ENCODE measurements at regions not wholly inside any gene's neighbourhood (a gene's known extent, or its start where the extent isn't known, plus 50 kb on each side); places are given as distances from the start of the nearest gene placed in this dataset.

DNA sequence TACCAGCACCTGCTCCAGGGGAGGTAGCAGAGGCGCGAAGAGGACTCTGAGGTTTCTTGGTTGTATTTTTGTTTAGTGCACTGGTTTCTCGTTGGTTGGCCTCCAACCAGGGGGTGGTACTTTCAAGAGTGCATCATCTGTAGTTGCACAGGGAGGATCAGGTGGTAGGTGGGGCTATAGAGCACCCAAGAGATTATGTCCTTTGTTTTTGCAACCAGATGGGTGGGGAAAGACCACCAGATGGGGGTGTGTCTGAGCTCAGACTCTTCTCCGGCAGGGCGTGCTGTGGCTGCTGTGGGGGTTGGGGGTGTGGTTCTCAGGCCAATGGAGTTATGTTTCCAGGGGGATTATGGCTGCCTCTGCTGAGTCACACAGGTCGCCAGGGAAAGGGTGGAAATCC lies 254.4 kb upstream of the KLF12 start:
- no peak for DNase-seq (ENCODE audit: low spot score)

DNA sequence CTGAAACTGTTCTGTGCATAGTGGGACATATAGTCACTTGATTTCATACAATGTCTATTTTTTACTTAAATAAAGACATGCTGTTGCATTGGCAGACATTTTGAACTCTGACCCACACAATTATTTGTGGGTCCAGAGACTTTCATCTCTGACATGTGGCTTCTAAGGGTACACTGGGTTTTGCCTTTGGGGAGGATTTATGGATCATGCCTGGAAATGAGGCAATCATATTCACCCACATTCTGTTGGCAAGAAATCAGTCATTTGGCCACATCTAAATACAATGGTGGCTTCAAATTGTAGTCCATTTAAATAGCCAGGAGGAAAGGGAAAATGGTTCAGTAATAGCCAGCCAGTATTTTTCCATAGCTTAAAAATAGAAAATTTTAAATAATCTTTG lies 238.3 kb upstream of the KLF12 start:
- DNase-seq (ENCODE audit: low spot score), result no peak

DNA sequence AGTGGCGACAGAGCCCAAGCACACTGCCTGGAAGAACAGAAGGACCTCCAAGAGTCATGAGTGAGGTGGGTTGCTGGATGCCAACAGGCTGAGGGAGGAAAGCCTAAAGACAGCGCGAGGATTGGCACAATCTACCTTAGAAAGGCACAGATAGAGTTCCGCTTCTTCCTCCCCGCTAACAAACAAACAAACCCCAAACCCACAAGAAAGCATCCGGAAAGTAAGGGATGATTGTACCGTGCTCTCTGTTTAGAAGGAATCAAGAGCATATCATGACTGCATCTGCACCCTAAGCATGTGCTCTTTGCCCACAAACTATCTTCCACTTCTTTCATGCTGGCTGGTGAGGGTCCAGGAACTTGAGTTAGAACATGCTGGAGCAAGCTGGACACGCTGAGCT lies 233.0 kb upstream of the KLF12 start:
- peak; percentile 1 for DNase-seq (ENCODE audit: low spot score)

DNA sequence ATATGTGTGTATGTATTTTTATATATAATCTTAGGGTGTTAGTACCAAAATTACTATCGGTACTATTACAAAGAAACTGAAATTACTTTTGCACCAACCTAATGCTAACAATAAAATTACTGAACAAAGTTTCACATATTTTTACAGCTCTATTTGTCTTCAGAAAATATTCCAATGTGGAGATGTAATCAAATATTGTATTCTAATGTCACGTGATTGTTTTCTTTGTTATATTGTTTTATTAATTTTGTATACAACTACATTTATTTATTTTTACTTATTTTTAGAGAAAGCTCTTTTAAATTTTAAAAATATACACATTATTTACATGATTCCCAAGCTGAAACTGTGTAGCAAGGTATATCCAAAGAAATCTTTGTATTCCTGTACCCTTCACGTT lies 227.1 kb upstream of the KLF12 start:
- no peak for DNase-seq (ENCODE audit: low spot score)

DNA sequence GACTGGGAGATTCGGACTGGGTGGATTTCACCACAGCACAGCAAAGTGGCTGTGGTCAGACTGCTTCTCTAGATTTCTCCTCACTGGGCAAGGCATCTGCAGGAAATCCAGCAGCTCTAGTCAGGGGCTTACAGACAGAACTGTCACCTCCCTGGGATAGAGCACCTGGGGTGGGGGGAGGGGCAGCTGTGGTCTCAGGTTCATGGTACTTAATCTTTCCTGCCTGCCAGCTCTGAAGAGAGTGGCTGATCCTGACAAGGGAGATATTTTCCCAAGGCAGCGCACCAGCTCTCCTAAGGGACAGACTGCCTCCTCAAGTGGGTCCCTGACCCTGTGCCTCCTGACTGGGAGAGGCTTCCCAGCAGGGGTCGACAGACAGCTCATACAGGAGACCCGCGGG lies 212.8 kb upstream of the KLF12 start:
- DNase-seq (ENCODE audit: low spot score), result no peak

DNA sequence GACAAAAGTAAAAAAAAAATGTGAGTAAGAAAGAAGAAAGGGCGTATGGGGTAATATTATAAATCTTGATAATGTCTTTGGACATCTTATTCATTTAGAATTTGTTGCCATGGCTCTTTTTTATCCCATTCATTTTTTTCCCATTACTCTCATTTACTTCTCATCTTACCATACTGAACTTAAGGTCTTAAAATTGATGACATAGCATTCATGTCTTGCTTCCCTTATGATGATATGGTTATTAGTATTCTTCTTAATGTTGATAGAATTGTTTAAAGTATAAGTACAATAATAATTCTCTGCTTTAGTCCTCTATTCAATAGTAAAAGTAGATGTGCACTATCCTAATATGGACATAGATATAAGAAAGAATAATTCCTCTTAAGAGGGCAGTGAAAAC lies 204.1 kb upstream of the KLF12 start:
- no peak for DNase-seq (ENCODE audit: low spot score)

DNA sequence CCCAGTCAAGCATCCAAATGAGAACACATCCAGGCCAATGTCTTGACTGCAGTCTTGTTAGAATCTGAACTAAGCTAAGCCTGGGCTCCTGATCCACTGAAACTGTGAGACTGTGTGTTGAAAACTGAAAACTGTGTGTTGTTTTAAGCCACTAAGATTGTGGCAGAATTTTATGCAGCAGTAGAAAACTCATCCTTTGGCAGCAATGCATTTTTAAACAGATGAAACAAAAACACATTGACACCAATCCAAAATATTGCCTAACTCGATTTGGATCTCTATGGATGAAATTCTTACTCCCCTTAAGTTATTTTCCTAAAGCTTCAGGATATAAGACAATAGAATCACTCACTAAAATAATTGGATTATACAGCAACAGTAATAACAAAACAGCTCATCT lies 202.3 kb upstream of the KLF12 start:
- no peak for DNase-seq (ENCODE audit: low spot score)

DNA sequence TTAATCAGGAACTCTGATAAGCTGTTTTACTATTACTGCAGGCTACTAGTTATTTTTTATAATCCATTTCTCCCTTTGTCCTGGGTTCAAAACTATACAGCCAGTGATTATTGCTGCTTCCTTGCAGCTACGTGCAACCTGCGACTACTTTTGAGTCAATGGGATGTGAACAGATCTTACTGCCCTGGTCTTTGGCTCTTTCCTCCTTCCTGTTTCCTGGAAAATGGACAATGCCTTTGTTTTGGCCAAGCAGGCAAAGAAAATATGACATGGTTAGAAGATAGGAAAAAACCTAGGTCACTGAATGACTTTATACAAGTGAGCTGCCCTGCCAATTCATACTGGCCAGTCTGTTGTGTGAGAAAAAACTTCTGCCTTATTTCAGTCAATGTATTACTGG lies 201.2 kb upstream of the KLF12 start:
- no peak for DNase-seq (ENCODE audit: low spot score)

DNA sequence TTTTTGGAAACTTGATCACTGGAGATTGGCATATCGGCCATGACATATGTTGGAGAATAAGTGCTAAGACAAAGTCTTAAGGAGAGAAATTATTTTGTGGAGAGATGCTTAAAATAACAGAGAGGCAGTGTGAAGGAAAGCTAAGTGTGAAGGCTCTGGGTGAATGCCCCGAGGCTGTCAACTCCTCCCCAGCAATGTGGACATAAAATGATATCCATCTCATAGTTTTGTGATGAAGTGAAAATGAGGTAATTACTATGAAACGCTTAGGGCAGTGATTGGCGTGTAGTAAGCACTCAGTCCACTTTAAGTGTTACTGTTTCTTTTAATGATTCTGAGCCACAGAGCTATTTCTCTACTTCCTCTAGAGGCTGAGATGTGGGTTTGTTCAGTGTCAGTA lies 195.8 kb upstream of the KLF12 start:
- DNase-seq (ENCODE audit: low spot score), result no peak

DNA sequence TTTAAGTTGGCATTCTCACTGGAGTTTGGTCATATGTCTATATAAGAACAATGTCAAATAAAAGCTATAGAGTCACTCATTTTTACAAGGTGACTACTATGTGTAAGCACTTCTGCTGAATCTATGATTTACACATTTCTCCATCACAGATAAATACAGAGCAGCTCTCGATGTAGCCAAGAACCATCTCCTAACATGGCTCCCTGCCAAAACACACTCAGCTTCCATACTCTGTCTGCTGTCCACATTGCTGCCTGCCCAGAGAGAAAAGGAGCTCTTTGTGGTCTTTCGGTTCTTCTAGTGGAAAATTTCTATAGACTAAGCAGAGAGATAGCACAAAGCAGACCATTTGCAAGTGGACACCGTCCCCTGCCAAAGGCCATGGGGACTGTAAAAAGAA lies 190.9 kb upstream of the KLF12 start:
- DNase-seq (ENCODE audit: low spot score), result no peak

DNA sequence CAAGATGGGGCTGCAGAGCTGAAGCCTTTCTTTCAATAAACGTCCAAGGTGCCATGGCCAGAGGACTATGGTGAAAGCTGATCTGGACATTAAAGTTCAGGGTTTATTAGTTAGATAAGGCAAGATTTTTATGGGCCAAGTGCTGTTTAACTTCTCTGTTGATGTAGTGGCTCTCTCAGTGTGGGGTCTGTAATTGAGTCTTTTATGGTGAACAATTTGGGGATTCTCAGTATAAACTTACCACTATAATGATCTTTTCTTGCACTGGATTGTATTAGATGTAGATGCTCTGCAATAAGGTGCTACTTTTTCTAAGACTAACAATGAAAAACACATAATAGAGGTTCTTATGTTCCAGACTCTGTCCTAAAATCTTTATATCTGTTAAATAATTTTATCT lies 190.1 kb upstream of the KLF12 start:
- DNase-seq (ENCODE audit: low spot score), result no peak

DNA sequence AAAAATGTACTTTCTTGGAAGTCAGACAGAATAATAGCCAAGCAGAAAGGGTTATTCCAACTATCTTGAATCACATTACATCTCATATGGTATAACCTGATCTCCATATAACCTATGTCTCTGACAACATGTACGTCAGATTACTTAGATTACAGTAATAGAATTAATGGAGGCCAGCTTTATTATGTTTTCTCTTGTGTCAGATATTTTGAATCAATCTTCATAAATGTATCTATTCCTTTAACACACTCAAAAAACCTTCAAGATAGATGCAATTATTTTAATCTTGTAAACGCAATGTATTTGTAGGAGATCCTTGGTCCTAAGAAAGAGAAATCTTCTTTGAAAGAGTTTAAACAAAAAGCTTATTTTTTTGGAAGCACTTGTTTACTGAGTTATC lies 188.4 kb upstream of the KLF12 start:
- DNase-seq (ENCODE audit: low spot score), result no peak

DNA sequence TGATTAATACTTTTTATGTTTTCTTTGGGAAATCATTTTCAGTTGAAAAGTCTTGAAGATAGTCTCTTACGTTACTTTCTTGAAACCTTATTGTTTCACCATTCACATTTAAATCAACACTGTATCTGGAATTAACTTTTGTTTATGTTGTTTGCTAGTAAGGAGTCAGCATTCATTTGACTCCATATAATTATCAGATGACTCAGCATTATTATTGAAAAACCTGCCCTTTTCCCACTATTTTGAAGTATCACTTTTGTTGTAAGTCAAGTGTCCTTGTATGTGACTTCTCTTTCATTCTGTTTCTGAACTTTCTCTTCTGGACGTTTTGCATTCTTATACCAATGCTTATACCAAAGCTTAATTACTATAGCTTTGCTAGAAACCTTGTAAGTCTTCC lies 186.1 kb upstream of the KLF12 start:
- no peak for DNase-seq (ENCODE audit: low spot score)

DNA sequence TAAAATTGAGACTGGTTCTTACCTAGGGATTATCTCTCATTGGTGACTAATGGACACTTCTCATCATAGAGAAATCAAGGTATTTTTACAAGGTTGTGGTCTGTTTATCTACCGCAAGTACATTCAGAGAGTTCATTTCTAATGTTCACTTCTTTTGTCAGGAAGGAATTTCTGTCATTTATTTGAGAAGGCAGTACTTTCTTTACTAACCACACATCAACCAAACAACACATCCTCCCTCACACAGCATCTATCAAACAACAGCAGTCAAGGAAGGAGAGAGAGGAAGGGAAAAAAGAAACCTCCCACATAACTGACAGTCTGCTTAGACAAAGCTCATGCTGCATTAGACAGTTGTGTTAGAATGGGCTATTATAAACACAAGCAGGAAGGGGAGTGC lies 182.3 kb upstream of the KLF12 start:
- no peak for DNase-seq (ENCODE audit: low spot score)

DNA sequence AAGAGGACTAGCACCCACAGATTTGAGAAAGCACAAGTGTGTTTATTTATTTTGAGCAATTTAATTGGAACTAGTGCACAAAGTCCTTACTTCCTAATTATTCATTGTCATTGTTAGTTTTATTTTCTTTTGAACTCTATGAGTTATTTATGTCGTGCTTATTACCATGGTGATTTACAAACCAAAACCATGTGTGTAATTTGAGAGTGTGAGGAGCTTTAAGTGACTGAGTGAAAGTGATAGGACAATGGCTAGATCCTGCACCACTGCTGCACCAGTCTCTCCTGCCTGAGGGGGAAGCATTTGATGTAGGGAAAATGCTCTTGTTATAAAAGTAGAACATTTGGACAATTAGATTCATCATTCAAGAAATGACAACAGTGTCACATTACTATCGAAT lies 172.3 kb upstream of the KLF12 start:
- no peak for DNase-seq (ENCODE audit: low spot score)

DNA sequence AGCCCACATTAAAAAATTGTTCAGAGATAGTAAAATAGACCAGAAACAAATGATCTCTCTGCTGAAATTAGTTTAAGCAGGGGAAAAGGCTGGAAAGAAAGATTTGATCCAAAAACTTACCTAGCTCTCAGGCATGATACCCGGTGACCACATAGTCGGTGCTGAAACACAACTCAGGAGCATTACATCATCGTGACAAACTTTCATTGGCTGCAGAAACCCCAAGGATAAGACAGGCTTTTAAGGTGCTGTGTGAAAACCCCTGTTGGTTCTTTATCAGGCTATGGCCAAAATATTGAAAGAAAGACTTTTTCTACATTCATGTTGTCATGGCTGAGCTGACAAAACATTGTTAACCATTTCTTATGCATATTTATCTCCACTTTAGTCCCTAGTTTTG lies 171.7 kb upstream of the KLF12 start:
- no peak for DNase-seq (ENCODE audit: low spot score)

DNA sequence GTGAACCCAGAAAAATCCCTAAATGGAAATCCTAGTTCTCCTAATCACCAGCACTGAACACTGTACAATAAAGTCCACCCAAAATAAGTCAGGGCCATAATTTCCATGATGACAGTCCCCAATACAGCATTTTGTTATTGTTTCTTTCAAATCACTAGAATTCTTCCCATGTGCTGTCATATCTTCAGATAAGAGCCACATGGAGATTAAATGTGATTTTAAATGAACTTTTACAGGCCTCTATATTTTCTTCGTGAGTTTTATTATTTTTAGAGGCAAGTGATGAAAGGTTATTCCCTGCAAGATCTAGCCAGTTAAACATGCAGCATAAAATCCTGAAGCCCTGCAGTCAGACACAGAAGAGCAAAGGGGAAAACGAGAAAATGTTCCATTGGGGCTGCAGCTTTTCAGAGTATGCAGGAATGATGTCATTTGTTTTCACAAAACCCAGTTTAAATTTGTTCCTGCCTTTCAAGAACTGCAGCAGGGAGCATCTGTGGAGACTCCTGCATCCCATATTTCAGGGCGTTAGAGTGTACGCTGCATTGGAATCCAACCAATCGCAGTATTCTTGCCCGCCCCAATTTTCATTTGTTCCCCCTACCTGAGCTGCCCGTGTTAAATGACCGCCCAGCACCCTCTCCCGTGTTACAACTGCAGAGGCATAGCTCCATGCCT lies 167.2 kb upstream of the KLF12 start:
- DNase-seq (ENCODE audit: low spot score), result no peak

DNA sequence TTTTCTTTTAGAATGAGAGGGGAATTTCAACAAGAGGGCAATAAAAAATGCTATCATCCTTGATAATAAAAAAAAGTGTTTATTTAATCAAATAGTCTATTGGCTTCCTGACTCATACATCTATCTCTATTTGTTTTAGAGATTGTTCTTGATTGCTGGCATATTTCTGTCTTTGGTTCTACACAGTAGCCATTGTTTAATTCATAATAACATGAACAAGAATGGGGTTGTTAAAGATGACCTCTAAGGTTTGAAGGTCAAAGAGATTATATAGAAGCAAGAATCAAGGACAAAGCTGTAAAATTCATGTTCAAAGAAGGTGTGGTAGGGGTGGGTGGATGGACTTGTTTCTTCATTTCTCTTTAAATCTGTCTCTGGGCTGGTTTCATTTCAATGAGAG lies 166.0 kb upstream of the KLF12 start:
- DNase-seq (ENCODE audit: low spot score), result no peak

DNA sequence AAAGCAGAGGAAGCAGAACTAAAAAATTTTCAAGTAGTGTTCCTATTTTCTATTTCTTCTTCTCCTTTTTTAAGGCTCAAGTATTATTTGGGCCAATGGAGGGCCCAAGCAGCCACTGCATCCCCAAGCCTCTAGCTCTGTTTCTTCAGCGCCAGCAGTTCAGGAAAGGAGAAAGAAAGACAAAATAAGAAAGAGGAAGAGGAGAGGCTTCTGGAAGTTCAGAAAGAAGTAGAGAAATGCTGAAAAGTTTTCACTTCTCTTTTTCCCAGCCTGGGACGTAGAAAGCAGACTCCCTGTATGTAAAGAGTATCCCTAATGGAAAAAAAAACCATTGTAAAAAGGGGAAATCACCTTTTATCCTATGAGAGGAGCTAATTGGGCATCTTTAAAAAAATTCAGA lies 165.5 kb upstream of the KLF12 start:
- DNase-seq (ENCODE audit: low spot score), result no peak

DNA sequence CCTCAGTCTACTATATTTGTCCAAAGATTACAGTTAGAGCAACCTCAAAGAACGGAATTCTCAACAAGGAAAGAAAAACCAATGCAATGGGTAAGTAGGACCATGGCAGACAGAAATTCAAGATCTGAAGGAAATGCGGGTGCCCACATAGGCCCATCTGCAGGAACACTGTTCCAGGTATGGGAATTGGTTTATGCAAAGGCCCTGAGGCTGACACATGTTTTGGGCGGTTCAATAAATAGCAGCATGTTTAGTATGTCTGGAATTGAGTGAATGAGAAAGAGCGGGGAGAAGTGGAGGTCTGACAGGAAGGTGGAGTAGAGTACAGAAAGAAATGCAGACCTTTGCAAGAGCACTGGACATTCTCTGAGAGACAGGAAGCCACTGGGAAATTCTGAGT lies 164.7 kb upstream of the KLF12 start:
- no peak for DNase-seq (ENCODE audit: low spot score)

DNA sequence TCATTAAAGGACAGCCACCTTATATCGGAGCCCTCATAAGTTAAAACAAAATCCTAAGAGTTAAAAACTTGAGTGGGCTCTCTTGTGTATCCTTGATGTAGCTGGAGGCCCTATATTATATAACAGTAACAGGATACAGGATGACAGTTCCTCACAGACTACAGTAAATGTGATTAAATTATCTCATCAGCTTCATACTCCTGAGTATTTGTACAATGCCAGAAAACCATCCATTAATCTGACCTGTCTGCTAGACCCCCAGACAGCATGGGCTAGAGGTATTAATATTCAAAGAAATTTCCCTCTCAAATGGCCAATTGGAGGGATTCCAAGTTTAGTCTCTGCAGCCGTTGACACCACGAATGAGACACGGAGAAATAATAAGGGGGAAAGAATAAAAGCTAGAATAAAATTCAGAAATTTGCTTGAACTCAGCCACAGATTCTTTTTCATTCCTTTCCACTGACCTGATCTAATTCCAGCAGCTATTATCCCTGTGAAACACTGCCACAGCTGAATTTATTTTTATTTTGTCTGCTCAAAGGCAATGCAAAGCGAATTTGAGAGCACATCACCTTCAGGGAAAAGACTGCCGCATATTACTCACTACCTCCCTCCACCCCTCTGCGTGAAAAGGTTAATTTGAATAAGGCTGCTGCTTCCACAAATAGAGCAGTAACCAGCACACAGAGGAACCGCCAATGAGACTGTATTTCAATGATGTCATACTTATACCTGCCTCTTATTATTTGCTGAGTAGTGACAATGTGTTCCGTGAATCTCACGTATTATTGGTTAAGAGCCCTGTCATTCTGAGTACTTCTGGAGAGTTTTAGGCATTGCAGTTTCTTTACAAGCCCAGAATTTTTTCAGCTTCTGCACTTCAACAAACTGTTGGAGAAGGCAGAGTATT lies 155.9 kb upstream of the KLF12 start:
- peak; percentile 74 for DNase-seq (ENCODE audit: low spot score)

DNA sequence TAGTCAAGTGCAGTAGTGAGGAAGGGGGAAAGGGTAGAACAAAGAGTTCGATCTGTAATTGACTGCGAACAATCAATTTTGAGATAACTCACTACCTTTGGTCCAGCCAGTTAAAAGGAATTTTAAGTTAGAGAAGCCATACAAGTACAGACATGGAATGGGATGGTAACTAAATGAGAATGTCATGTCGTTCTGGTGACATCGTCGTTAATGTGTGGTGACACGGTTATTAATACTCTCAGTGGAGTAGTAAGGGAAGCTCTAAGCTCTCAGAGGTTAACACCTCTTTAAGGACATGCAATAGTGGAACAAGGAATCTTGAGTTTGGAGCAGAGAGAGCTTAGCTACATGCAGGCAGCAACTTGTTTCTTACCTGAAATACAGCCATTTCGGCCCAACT lies 154.9 kb upstream of the KLF12 start:
- DNase-seq (ENCODE audit: low spot score), result no peak

DNA sequence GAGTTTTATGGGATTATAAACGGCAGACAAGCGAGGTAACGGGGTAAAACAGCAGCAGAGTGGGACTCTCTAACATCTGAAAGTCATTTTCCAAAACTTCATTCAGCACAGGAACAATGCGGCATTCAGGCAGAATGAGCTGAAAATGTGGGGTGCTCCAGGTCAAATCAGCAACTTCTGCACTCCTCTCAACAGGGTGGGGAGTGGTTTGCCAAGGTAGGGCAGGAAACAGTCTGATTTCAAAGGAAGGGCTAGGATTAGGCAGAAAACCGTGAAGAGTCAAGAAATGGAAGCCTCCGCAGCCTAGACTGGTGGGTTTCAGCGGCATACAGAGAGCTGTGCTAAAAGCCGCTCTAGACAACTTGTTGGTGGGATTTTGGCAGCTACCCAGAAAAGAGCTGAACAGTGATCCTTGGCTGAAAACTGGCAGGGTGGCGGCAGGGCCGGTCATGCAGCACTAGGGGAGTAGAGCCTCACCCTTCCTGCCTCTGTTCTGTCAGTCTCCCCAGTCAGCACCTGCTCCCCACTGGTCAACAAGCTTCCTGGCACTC lies 154.2 kb upstream of the KLF12 start:
- peak; percentile 28 for DNase-seq (ENCODE audit: low spot score)
